GM23248 (cell line): ENCODE measurements at regions not wholly inside any gene's neighbourhood (a gene's known extent, or its start where the extent isn't known, plus 50 kb on each side); places are given as distances from the start of the nearest gene placed in this dataset.
"Not testable (repeated sequence)": the region's sequence is repeated elsewhere in the genome, so short reads cannot be mapped to it uniquely, and the experiment has no call there.

Source experiments
- EZH2 ChIP-seq: fragments of 200-600 bp; sonication (generic); IDR thresholded peaks from 2 replicates; pipeline ENCODE4 v1.6.1; 2018; ENCODE audit warnings: antibody characterized with exemption, mild to moderate bottlenecking; ENCODE audit not compliant: insufficient read depth, poor library complexity, severe bottlenecking
- EZH2phosphoT487 ChIP-seq: fragments of 200-600 bp; sonication (generic); IDR thresholded peaks from 2 replicates; pipeline ENCODE4 v1.6.1; 2018; ENCODE audit warnings: antibody characterized with exemption, moderate library complexity, mild to moderate bottlenecking, low read depth; ENCODE audit not compliant: insufficient read depth

DNA sequence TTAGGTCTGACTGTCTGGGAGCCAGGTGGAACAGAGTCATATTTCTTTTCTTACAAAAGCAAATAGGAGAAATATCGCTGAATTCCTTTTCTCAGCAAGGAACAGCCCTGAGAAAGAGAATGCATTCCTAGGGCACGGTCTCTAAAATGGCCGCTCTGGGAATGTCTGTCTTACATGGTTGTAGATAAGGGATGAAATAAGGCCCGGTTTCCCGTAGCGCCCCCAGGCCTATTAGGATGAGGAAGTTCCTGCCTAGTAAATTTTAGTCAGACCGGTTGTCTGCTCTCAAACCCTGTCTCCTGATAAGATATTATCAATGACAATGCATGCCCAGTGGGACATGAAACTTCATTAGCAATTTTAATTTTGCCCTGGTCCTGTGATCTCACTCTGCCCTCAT, 54.0 kb upstream of the SYNDIG1 start:
- TF ChIP-seq EZH2, EZH2phosphoT487: not testable (repeated sequence)
